OCI-LY7 (cell line): ENCODE measurements at regions not wholly inside any gene's neighbourhood (a gene's known extent, or its start where the extent isn't known, plus 50 kb on each side); places are given as distances from the start of the nearest gene placed in this dataset.

ENCODE experiments used
- BruUV-seq: library from RNA; stranded (reverse); fragments of 400-500 nt; replicated peaks from 2 replicates; lab custom pipeline; 2021; lab: Mats Ljungman, UMichigan
- CTCF ChIA-PET: fragments of 300-600 bp; sonication (Branson Sonifier 250); formaldehyde crosslinking; loops from one replicate; lab custom pipeline; 2022; ENCODE audit warnings: antibody characterized with exemption; ENCODE audit not compliant: unreplicated experiment; lab: Charles Lee
- POLR2A ChIA-PET: fragments of 300-600 bp; sonication (Branson Sonifier 250); formaldehyde crosslinking; loops from one replicate; lab custom pipeline; 2022; ENCODE audit warnings: antibody characterized with exemption; lab: Charles Lee
- DNase-seq: peaks from one replicate; pipeline ENCODE4 v3.0.0-alpha.2; 2015; ENCODE audit warnings: low spot score
- H2AFZ ChIP-seq: fragments of 200-600 bp; sonication (generic), shearing (Covaris generic); 2 replicates; pipeline ENCODE4 v1.6.1; 2014; ENCODE audit warnings: mild to moderate bottlenecking, antibody characterized with exemption, low read length, moderate library complexity
- H3K27ac ChIP-seq: fragments of 200-600 bp; sonication (generic); 2 replicates; pipeline ENCODE4 v1.5.1; 2014; ENCODE audit warnings: mixed run types, low read depth, mild to moderate bottlenecking, moderate library complexity, low read length, inconsistent platforms; ENCODE audit not compliant: poor library complexity, severe bottlenecking
- H3K36me3 ChIP-seq: fragments of 200-600 bp; sonication (generic); 2 replicates; pipeline ENCODE4 v1.6.1; 2014; ENCODE audit warnings: mild to moderate bottlenecking, antibody characterized with exemption, low read length, moderate library complexity, mixed read lengths; ENCODE audit not compliant: insufficient read depth
- H3K4me1 ChIP-seq: fragments of 200-600 bp; sonication (generic); 2 replicates; pipeline ENCODE4 v1.5.1; 2014; ENCODE audit warnings: mild to moderate bottlenecking, low read length; ENCODE audit not compliant: insufficient read depth, poor library complexity, severe bottlenecking
- H3K4me2 ChIP-seq: fragments of 200-600 bp; sonication (generic); 2 replicates; pipeline ENCODE4 v1.6.1; 2014; ENCODE audit warnings: mild to moderate bottlenecking, low read length
- H3K4me3 ChIP-seq: fragments of 200-600 bp; sonication (generic); 2 replicates; pipeline ENCODE4 v1.5.1; 2014; ENCODE audit warnings: mild to moderate bottlenecking, low read depth, low read length; ENCODE audit not compliant: poor library complexity, severe bottlenecking
- H3K79me2 ChIP-seq: fragments of 200-600 bp; sonication (generic); 2 replicates; pipeline ENCODE4 v1.6.1; 2016; ENCODE audit warnings: low read depth, mild to moderate bottlenecking, low read length, moderate library complexity, mixed read lengths; ENCODE audit not compliant: insufficient read depth
- H3K9me2 ChIP-seq: fragments of 200-600 bp; sonication (generic); 2 replicates; pipeline ENCODE4 v1.6.1; 2016; ENCODE audit warnings: mild to moderate bottlenecking, low read length, mixed read lengths; ENCODE audit not compliant: insufficient read depth
- H3K9me3 ChIP-seq: fragments of 200-600 bp; sonication (generic); 2 replicates; pipeline ENCODE4 v1.6.1; 2014; ENCODE audit warnings: mild to moderate bottlenecking, mixed run types, low read length, mixed read lengths
- H4K20me1 ChIP-seq: fragments of 200-600 bp; sonication (generic); 2 replicates; pipeline ENCODE4 v1.6.1; 2014; ENCODE audit warnings: mild to moderate bottlenecking, antibody characterized with exemption, low read length, moderate library complexity, mixed read lengths; ENCODE audit not compliant: insufficient read depth
- CTCF ChIP-seq: fragments of 200-600 bp; sonication (generic); conservative IDR thresholded peaks from 2 replicates; pipeline ENCODE4 v1.5.1; 2014; ENCODE audit warnings: mild to moderate bottlenecking, antibody characterized with exemption, low read length, moderate library complexity, mixed read lengths
- EZH2phosphoT487 ChIP-seq: fragments of 200-600 bp; sonication (generic); IDR thresholded peaks from 2 replicates; pipeline ENCODE4 v1.6.1; 2018; ENCODE audit warnings: low read depth, borderline replicate concordance, mild to moderate bottlenecking, mixed run types, antibody characterized with exemption, low read length, moderate library complexity, mixed read lengths
- intact Hi-C: fragments of 100-400 bp; cut with micrococcal nuclease; formaldehyde crosslinking; loops from one replicate; pipeline ENCODE4 v1.10.0; 2022; ENCODE audit not compliant: unreplicated experiment

GRCh38 chr2:66701656-66702055 is 266.7 kb downstream of the MEIS1 start:
- Histone ChIP-seq H3K79me2 (no peaks in the 10 kb centered on the region), H4K20me1 (no peaks in the 10 kb centered on the region), H3K27ac (no peak overlapping the region), H3K36me3 (no peaks in the 10 kb centered on the region), H3K9me2 (no peaks in the 10 kb centered on the region), H3K4me1 (no peaks in the 10 kb centered on the region), H3K4me3 (no peak overlapping the region), H3K4me2 (no peak overlapping the region), H2AFZ (no peak overlapping the region), H3K9me3 (no peaks in the 10 kb centered on the region)
- TF ChIP-seq EZH2phosphoT487 (no peak), CTCF (no peak)
- BruUV-seq: no TSS peak
- intact Hi-C loops: no loop called here
- POLR2A ChIA-PET: no interaction called here
- no peak for DNase-seq
- CTCF ChIA-PET: no interaction called here

- H3K9me3 ChIP-seq: no peaks in the 10 kb centered on the region
- no peak overlapping the region for H3K4me2 ChIP-seq
- TF ChIP-seq CTCF (no peak), EZH2phosphoT487 (no peak)
- no peaks in the 10 kb centered on the region for H3K9me2 ChIP-seq
- no peaks in the 10 kb centered on the region for H3K4me1 ChIP-seq
- no peak overlapping the region for H3K4me3 ChIP-seq
- no peaks in the 10 kb centered on the region for H3K36me3 ChIP-seq
- intact Hi-C loops: no loop called here
- no peaks in the 10 kb centered on the region for H3K79me2 ChIP-seq
- no peak overlapping the region for H2AFZ ChIP-seq
- no peaks in the 10 kb centered on the region for H4K20me1 ChIP-seq
- BruUV-seq: no TSS peak
- POLR2A ChIA-PET: no interaction called here
- no peak for DNase-seq
- no peak overlapping the region for H3K27ac ChIP-seq
- CTCF ChIA-PET: no interaction called here
These were observed 267.4 kb downstream of the MEIS1 start for GRCh38 chr2:66702301-66702700.

- Histone ChIP-seq H3K27ac (no peak overlapping the region), H2AFZ (no peak overlapping the region), H3K36me3 (no peaks in the 10 kb centered on the region), H3K4me2 (no peak overlapping the region), H3K9me2 (no peaks in the 10 kb centered on the region), H3K79me2 (no peaks in the 10 kb centered on the region), H4K20me1 (no peaks in the 10 kb centered on the region), H3K9me3 (no peaks in the 10 kb centered on the region), H3K4me3 (no peak overlapping the region), H3K4me1 (no peaks in the 10 kb centered on the region)
- intact Hi-C loops: no loop called here
- TF ChIP-seq CTCF (no peak), EZH2phosphoT487 (no peak)
- ChIA-PET CTCF (no interaction called here), POLR2A (no interaction called here)
- no peak for DNase-seq
- BruUV-seq: no TSS peak
These were observed 269.9 kb downstream of the MEIS1 start for GRCh38 chr2:66704786-66705185.
